Ovary (tissue), 7 donors: ENCODE measurements at regions not wholly inside any gene's neighbourhood (a gene's known extent, or its start where the extent isn't known, plus 50 kb on each side); places are given as distances from the start of the nearest gene placed in this dataset.
"Not testable (repeated sequence)": the region's sequence is repeated elsewhere in the genome, so short reads cannot be mapped to it uniquely, and the experiment has no call there.

Source experiments
- DNase-seq, 5 donors: peaks; one replicate each; pipeline ENCODE4 v3.0.0-alpha.2; 2019 to 2020
- H3K27ac ChIP-seq, 2 donors: fragments of 200-600 bp; one replicate each; pipeline versions ENCODE4 v1.5.1 to v1.8.0; 2019 to 2022
- H3K27me3 ChIP-seq: fragments of 200-600 bp; one replicate; pipeline ENCODE4 v1.8.0; 2022
- H3K36me3 ChIP-seq: fragments of 200-600 bp; sonication (generic); one replicate; pipeline ENCODE4 v1.5.1; 2019
- H3K4me1 ChIP-seq: one replicate; pipeline ENCODE4 v1.8.1; 2013; ENCODE audit warnings: mild to moderate bottlenecking, moderate library complexity; ENCODE audit not compliant: insufficient read depth
- H3K4me3 ChIP-seq: fragments of 200-600 bp; sonication (generic); one replicate; pipeline ENCODE4 v1.5.1; 2017
- H3K9me3 ChIP-seq, 2 donors: fragments of 200-600 bp in 1 of 2; sonication (generic) in 1 of 2; one replicate each; pipeline versions ENCODE4 v1.5.1 to v1.8.1; 2013 to 2019; ENCODE audit warnings: mild to moderate bottlenecking in 1 of 2, moderate library complexity in 1 of 2
- CTCF ChIP-seq, 3 donors: fragments of 450-650 bp in 2 of 3; fragments of 200-600 bp in 1 of 3; IDR thresholded peaks; one replicate each; pipeline versions ENCODE4 v1.5.1 to v1.8.0; 2016 to 2022; ENCODE audit warnings: antibody characterized with exemption in 3 of 3, mild to moderate bottlenecking in 1 of 3
- EP300 ChIP-seq: sonication (generic); formaldehyde crosslinking; IDR thresholded peaks from one replicate; pipeline ENCODE4 v1.6.1; 2017; ENCODE audit warnings: antibody characterized with exemption
- POLR2A ChIP-seq: fragments of 450-650 bp; IDR thresholded peaks from one replicate; pipeline ENCODE4 v1.6.1; 2017; ENCODE audit warnings: antibody characterized with exemption, mild to moderate bottlenecking, moderate library complexity
- WGBS, 3 donors: extraction: QIAGEN DNeasy Blood & Tissue Kit in 1 of 3; methylation state at CpG; one replicate each; pipeline versions ENCODE4 v1.1.5 to v1.1.7; 2013 to 2017; 5-methylcytosine and 5-hydroxymethylcytosine counted together
- intact Hi-C, 4 donors: fragments of 100-400 bp; cut with DNase I; formaldehyde crosslinking; loops; one replicate each; pipeline versions ENCODE4 v1.11.0 to v1.15.1; 2022 to 2023
- donor health status: DM: no; HTN: no; CAD: no; lungs with moderate emphysema.
- donor health status: DM: no; HTN: no; CAD: no.
- donor health status: Bipolar disorder and iron deficiency.
- donor health status: DM: no; HTN: no; CAD: no.
- donor health status: DM: yes; HTN: yes; CAD: no.

- Histone ChIP-seq H3K27ac (no peak overlapping the region), H3K9me3 (no peaks in the 10 kb centered on the region), H3K4me1 (no peaks in the 10 kb centered on the region), H3K4me3 (no peak overlapping the region), H3K27me3 (no peaks in the 10 kb centered on the region), H3K36me3 (no peaks in the 10 kb centered on the region)
- intact Hi-C loops: no loop called here
- no peak for TF ChIP-seq POLR2A
- no peak for TF ChIP-seq EP300
- no peak for TF ChIP-seq CTCF (IDR thresholded peaks at IDR 0.05)
- WGBS, 3 donors: 64 to 72% (median 64%) methylated on average over 2 of the region's 2 CpGs
- DNase-seq: no peak
Measured at GRCh38 chr5:159490507-159490906, 160.2 kb upstream of the IL12B start.

- TF ChIP-seq POLR2A (no peak), EP300 (no peak), CTCF (IDR thresholded peaks at IDR 0.05) (no peak)
- no peak for DNase-seq
- Histone ChIP-seq H3K9me3 (no peaks in the 10 kb centered on the region), H3K4me3 (no peak overlapping the region), H3K36me3 (no peaks in the 10 kb centered on the region), H3K27ac (no peak overlapping the region), H3K4me1 (no peaks in the 10 kb centered on the region), H3K27me3 (no peaks in the 10 kb centered on the region)
- intact Hi-C loops: no loop called here
Measured at GRCh38 chr5:159493696-159494095, 163.4 kb upstream of the IL12B start.

- WGBS, 3 donors: 85 to 93% (median 91%) methylated on average over 7 of the region's 7 CpGs
- intact Hi-C loops: no loop called here
Measured at GRCh38 chr5:159496773-159497172, 166.5 kb upstream of the IL12B start.

GRCh38 chr5:159497221-159497620 lies 166.9 kb upstream of the IL12B start:
- no peaks in the 10 kb centered on the region for H3K9me3 ChIP-seq
- no peaks in the 10 kb centered on the region for H3K27me3 ChIP-seq
- DNase-seq: no peak
- no peaks in the 10 kb centered on the region for H3K36me3 ChIP-seq
- no peak for TF ChIP-seq POLR2A
- TF ChIP-seq CTCF (IDR thresholded peaks at IDR 0.05): no peak
- no peak for TF ChIP-seq EP300
- no peak overlapping the region for H3K4me3 ChIP-seq
- intact Hi-C loops: no loop called here
- WGBS, 3 donors: 33 to 50% (median 45%) methylated on average over 2 of the region's 2 CpGs
- no peaks in the 10 kb centered on the region for H3K4me1 ChIP-seq
- no peak overlapping the region for H3K27ac ChIP-seq

More at GRCh38 chr5:159496773-159497172, 166.5 kb upstream of the IL12B start:
- no peaks in the 10 kb centered on the region for H3K36me3 ChIP-seq
- H3K27me3 ChIP-seq: no peaks in the 10 kb centered on the region
- H3K4me3 ChIP-seq: no peak overlapping the region
- H3K27ac ChIP-seq: no peak overlapping the region
- H3K9me3 ChIP-seq: no peaks in the 10 kb centered on the region
- no peaks in the 10 kb centered on the region for H3K4me1 ChIP-seq
- no peak for TF ChIP-seq CTCF (IDR thresholded peaks at IDR 0.05)
- TF ChIP-seq POLR2A: no peak
- no peak for TF ChIP-seq EP300
- no peak for DNase-seq

GRCh38 chr5:159498630-159499029 lies 168.3 kb upstream of the IL12B start:
- no peaks in the 10 kb centered on the region for H3K27me3 ChIP-seq
- H3K27ac ChIP-seq: no peak overlapping the region
- H3K9me3 ChIP-seq: no peaks in the 10 kb centered on the region
- H3K36me3 ChIP-seq: no peaks in the 10 kb centered on the region
- H3K4me3 ChIP-seq: no peak overlapping the region
- no peaks in the 10 kb centered on the region for H3K4me1 ChIP-seq
- intact Hi-C loops: no loop called here
- TF ChIP-seq EP300 (no peak), CTCF (IDR thresholded peaks at IDR 0.05) (no peak), POLR2A (no peak)
- no peak for DNase-seq

GRCh38 chr5:159502116-159502515 lies 171.8 kb upstream of the IL12B start:
- H3K4me3 ChIP-seq, H3K27ac ChIP-seq, H3K9me3 ChIP-seq, intact Hi-C loops, H3K27me3 ChIP-seq, H3K4me1 ChIP-seq, DNase-seq, H3K36me3 ChIP-seq: not testable (repeated sequence)
- WGBS, 3 donors: 92 to 98% (median 96%) methylated on average over 4 of the region's 4 CpGs
